GM19467 (cell line): ENCODE measurements at regions not wholly inside any gene's neighbourhood (a gene's known extent, or its start where the extent isn't known, plus 50 kb on each side); places are given as distances from the start of the nearest gene placed in this dataset.

Experiments
- ATAC-seq: cut with Tn5 transposase; IDR thresholded peaks from one replicate; pipeline ENCODE4 v1.9.1; 2021; ENCODE audit warnings: mild to moderate bottlenecking, moderate library complexity; ENCODE audit not compliant: unreplicated experiment

DNA sequence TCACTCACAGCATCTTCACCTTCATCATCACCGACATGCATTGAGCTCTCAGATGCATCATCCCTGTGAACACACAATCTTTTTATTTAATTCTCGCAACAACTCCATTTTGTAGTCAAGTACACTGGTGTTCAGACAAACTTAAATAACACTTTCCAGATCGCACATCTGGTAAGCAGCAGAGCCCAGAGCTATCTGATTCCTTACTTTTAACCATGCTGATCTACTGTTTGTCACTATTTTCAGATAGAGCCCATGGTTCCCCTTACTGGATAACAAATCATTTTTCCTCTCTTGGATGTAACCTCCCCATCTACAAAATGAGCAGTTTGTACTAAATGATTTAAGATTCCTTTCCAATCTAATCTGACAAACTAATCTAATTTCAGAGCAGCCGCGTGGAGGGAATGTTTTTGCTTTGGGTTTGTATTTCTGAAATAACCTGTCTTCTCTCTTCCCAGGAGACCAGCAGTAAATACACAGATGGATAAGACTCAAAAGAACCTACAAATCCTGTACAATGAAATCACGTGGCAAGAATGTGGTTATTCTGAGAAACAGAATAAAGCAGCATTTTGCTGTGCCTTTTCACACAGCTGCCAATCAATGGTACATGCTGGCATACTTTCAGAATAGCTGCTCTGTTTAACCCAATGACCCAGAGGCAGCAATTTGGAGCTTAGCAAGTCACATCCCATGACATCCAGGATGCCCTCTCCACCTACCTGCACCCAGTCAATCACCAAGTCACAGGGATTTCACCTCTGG is 72.9 kb upstream of the CCL2 start:
- ATAC-seq, result no peak

DNA sequence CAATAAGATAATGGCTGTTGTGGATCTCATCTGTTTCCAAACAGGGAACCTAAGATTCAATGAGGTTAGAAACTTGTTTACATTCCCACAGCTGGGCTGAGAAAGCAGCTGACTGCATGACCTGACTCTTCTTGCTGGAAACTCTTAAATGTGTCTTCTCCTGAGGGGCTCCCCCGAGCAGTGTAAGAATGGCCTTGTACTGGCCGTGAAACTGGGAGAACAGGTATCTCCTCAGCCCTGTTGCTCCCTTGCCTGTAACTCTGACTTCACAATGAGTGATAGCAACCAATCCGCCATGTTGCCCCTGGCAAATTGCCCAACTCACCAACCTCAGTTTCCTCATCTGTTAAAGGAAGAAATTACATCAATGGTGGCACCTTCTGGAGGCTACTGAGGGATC is 59.1 kb upstream of the CCL2 start:
- ATAC-seq, result no peak

DNA sequence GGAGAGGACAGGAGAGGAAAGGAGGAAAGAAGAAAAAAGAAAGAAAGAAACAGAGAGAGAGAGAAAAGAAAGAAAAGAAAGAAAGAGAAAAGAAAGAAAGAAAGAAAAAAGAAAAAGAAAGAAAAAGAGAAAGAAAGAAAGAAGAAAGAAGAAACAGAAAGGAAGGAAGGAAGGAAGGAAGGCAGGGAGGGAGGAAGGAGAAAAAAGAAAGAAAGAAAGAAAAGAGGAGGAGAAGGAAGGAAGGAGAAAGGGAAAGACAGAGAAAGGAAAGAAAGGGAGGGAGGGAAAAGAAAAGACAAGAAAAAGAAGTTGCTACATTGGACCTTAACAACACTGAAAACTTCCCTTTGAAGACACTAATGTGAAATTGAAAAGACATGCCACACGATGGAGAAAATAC is 56.6 kb upstream of the CCL2 start:
- ATAC-seq, result no peak

- ATAC-seq, result no peak
These were observed 55.6 kb upstream of the CCL2 start for GRCh38 chr17:34199454-34199853.

GRCh38 chr17:34199932-34200534 is 55.1 kb upstream of the CCL2 start:
- ATAC-seq, result peak; percentile 58

- no peak for ATAC-seq
These were observed 53.9 kb upstream of the CCL2 start for GRCh38 chr17:34201225-34201624.

GRCh38 chr17:34201767-34202166 is 53.3 kb upstream of the CCL2 start:
- no peak for ATAC-seq

DNA sequence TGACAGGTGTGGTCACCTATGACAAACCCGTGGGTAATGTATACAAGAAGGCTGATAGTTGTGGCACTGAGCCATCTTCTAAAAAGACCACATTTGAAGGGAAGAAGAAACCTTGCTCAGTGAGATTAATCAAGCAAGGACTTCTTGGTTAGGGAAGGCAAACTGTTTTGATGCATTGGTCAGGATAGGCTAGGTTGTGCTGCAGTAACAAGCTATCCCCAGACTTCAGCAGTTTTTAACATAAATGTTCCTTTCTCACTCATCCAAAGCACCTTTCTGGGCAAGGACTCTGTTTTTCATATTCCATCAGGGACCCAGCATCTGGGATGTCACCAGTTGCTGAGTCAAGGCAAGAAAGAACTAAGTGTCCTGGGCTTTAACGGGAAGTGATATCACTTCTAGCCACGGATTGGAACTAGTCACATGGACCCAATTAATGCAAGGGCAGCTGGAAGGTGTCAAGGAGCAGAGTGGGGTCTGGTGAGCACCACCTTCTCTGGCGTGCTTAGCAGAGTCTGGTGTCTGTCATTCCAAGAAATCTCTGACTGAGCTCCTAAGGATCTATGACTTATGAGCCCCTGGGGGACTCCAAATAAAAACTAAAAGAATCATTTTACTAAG is 52.0 kb upstream of the CCL2 start:
- ATAC-seq, result no peak

DNA sequence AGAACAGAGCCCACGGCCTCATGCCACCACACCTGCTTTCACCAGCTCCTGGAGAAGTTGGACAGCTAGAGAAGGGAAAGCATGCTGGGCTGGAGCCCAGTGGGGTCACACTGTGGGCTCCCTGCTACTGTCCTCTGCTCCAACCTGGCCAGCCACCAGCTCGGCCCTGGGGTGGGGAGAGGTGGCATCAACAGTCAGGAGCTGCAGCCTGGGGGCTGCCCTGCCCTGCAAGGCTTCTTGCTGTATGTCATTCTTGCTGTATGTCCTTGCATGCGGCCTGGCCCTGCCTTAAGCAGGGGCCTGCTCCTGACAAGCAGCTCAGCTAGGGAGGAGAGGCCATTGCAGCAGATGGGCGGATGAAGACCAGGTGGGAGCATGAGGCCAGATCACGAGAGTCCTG is 50.7 kb upstream of the CCL2 start:
- no peak for ATAC-seq
